ENCODE measurements at regions not wholly inside any gene's neighbourhood (a gene's known extent, or its start where the extent isn't known, plus 50 kb on each side); places are given as distances from the start of the nearest gene placed in this dataset.

GRCh38 chr15:69780374-69780773 is 317.3 kb downstream of the TLE3 start:
- ATAC-seq (ENCODE audit: insufficient number of reproducible peaks, low FRiP score, low read depth) (no peak), DNase-seq (ENCODE audit: low spot score) (no peak)
- no peaks in the 10 kb centered on the region for H3K4me1 ChIP-seq (ENCODE audit: control insufficient read depth in 1 of 2, low read depth in 2 of 2)
- H3K27me3 ChIP-seq (replicated peaks; ENCODE audit: insufficient read depth): no peaks in the 10 kb centered on the region
- no peaks in the 10 kb centered on the region for H3K36me3 ChIP-seq
- no peak for TF ChIP-seq CTCF (IDR thresholded peaks at IDR 0.05)
- peaks cover 3% of the 10 kb centered on the region for H3K9me3 ChIP-seq
- H3K27ac ChIP-seq: no peak overlapping the region
- no peak overlapping the region for H3K4me3 ChIP-seq

- no peaks in the 10 kb centered on the region for H3K36me3 ChIP-seq
- DNase-seq (ENCODE audit: low spot score) (no peak), ATAC-seq (ENCODE audit: insufficient number of reproducible peaks, low FRiP score, low read depth) (no peak)
- H3K4me3 ChIP-seq: no peak overlapping the region
- H3K4me1 ChIP-seq (ENCODE audit: control insufficient read depth in 1 of 2, low read depth in 2 of 2): no peaks in the 10 kb centered on the region
- H3K27me3 ChIP-seq (replicated peaks; ENCODE audit: insufficient read depth): no peaks in the 10 kb centered on the region
- H3K27ac ChIP-seq: no peak overlapping the region
- peaks cover 3% of the 10 kb centered on the region for H3K9me3 ChIP-seq
- TF ChIP-seq CTCF (IDR thresholded peaks at IDR 0.05): no peak
Measured at GRCh38 chr15:69780981-69781380, 316.7 kb downstream of the TLE3 start.

GRCh38 chr15:69781411-69782125 is 316.1 kb downstream of the TLE3 start:
- Histone ChIP-seq H3K4me1 (ENCODE audit: control insufficient read depth in 1 of 2, low read depth in 2 of 2) (no peaks in the 10 kb centered on the region), H3K27ac (no peak overlapping the region), H3K4me3 (no peak overlapping the region), H3K36me3 (no peaks in the 10 kb centered on the region), H3K9me3 (peaks cover 3% of the 10 kb centered on the region), H3K27me3 (replicated peaks; ENCODE audit: insufficient read depth) (no peaks in the 10 kb centered on the region)
- no peak for TF ChIP-seq CTCF (IDR thresholded peaks at IDR 0.05)
- DNase-seq (ENCODE audit: low spot score) (no peak), ATAC-seq (ENCODE audit: insufficient number of reproducible peaks, low FRiP score, low read depth) (no peak)

GRCh38 chr15:69782139-69782658 is 315.5 kb downstream of the TLE3 start:
- ATAC-seq (ENCODE audit: insufficient number of reproducible peaks, low FRiP score, low read depth): no peak
- H3K36me3 ChIP-seq: no peaks in the 10 kb centered on the region

GRCh38 chr15:69782809-69783208 is 314.9 kb downstream of the TLE3 start:
- Histone ChIP-seq H3K27ac (no peak overlapping the region), H3K9me3 (no peaks in the 10 kb centered on the region), H3K27me3 (replicated peaks; ENCODE audit: insufficient read depth) (no peaks in the 10 kb centered on the region), H3K4me3 (no peak overlapping the region), H3K4me1 (ENCODE audit: control insufficient read depth in 1 of 2, low read depth in 2 of 2) (no peaks in the 10 kb centered on the region), H3K36me3 (no peaks in the 10 kb centered on the region)
- no peak for DNase-seq (ENCODE audit: low spot score)
- no peak for ATAC-seq (ENCODE audit: insufficient number of reproducible peaks, low FRiP score, low read depth)
- no peak for TF ChIP-seq CTCF (IDR thresholded peaks at IDR 0.05)

More at GRCh38 chr15:69782139-69782658, 315.5 kb downstream of the TLE3 start:
- H3K9me3 ChIP-seq: peaks cover under 1% of the 10 kb centered on the region
- H3K27ac ChIP-seq: no peak overlapping the region
- no peak for TF ChIP-seq CTCF (IDR thresholded peaks at IDR 0.05)
- no peaks in the 10 kb centered on the region for H3K27me3 ChIP-seq (replicated peaks; ENCODE audit: insufficient read depth)
- no peak overlapping the region for H3K4me3 ChIP-seq
- DNase-seq (ENCODE audit: low spot score): no peak
- H3K4me1 ChIP-seq (ENCODE audit: control insufficient read depth in 1 of 2, low read depth in 2 of 2): no peaks in the 10 kb centered on the region
